ENCODE measurements at regions not wholly inside any gene's neighbourhood (a gene's known extent, or its start where the extent isn't known, plus 50 kb on each side); places are given as distances from the start of the nearest gene placed in this dataset.

DNA sequence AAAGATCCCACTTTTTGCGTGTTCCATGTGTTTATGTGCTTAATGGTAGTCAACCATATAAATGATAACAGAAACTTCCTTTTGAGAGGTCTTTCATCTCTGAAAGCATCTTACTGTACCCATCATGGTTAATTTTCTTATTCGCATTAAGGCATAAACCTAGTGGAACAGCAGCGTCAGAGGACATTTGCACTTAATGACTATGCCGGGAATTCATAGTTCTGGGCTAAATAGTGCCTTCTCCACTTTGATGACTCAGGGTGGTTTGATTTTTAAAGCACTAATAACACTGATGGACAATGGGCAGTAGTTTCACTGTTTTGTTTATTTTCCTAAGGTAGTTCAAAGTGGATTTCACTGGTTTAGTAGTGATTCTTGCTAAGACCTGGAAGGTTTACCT is 455.3 kb downstream of the DIPK2A start:
- no peak for TF ChIP-seq ARNT (IDR thresholded peaks at IDR 0.05)
- TF ChIP-seq, protein P1, sequence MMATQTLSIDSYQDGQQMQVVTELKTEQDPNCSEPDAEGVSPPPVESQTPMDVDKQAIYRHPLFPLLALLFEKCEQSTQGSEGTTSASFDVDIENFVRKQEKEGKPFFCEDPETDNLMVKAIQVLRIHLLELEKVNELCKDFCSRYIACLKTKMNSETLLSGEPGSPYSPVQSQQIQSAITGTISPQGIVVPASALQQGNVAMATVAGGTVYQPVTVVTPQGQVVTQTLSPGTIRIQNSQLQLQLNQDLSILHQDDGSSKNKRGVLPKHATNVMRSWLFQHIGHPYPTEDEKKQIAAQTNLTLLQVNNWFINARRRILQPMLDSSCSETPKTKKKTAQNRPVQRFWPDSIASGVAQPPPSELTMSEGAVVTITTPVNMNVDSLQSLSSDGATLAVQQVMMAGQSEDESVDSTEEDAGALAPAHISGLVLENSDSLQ (IDR thresholded peaks at IDR 0.05) = no peak
- no peak for TF ChIP-seq FOXK2 (IDR thresholded peaks at IDR 0.05)
